A673 (cell line): ENCODE measurements at regions not wholly inside any gene's neighbourhood (a gene's known extent, or its start where the extent isn't known, plus 50 kb on each side); places are given as distances from the start of the nearest gene placed in this dataset.

ENCODE experiments used
- CTCF ChIP-seq: fragments of 300-800, 200-600 bp; sonication (generic); conservative IDR thresholded peaks from 2 replicates; pipeline ENCODE4 v1.5.1; 2017; ENCODE audit warnings: low read depth, mild to moderate bottlenecking, antibody characterized with exemption, low read length, moderate library complexity, mixed read lengths
- EZH2 ChIP-seq: fragments of 200-600 bp; sonication (generic); IDR thresholded peaks from 2 replicates; pipeline ENCODE4 v1.6.1; 2017; ENCODE audit warnings: borderline replicate concordance, low read depth, mild to moderate bottlenecking, mixed read lengths, antibody characterized with exemption, low read length; ENCODE audit not compliant: poor library complexity, severe bottlenecking

- TF ChIP-seq CTCF = no peak
- TF ChIP-seq EZH2 = no peak
Measured at GRCh38 chr4:151988591-151988990, 227.8 kb upstream of the GATB start.
